ENCODE measurements at regions not wholly inside any gene's neighbourhood (a gene's known extent, or its start where the extent isn't known, plus 50 kb on each side); places are given as distances from the start of the nearest gene placed in this dataset.

DNA sequence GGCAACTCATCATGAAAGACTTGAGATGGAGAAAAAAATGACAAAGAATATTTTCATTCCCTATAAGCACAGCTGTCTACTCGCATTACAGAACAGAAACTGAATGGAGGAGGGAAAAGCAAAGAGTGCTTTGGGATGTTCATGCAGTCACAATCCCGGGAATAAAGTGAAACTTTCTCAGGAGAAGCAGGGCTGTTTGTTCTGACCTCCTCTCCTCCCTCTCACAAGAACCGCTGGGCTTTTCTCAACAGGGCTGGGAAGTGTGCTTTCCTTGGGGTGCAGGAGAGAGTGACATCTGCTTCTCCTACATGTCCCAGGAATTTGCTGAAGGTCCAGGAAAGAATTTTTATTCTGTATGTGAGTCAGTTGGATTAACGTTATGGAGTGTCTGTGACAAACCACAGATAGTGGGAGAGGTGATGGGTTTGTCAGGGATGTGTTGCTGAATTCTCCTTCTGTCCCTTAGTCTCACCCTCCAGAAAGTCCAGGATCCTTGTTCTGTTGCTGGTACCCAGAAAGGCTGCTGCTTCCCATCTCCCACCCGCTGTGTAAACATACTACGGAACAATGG lies 125.6 kb downstream of the HRH4 start:
- TF ChIP-seq, protein P1, sequence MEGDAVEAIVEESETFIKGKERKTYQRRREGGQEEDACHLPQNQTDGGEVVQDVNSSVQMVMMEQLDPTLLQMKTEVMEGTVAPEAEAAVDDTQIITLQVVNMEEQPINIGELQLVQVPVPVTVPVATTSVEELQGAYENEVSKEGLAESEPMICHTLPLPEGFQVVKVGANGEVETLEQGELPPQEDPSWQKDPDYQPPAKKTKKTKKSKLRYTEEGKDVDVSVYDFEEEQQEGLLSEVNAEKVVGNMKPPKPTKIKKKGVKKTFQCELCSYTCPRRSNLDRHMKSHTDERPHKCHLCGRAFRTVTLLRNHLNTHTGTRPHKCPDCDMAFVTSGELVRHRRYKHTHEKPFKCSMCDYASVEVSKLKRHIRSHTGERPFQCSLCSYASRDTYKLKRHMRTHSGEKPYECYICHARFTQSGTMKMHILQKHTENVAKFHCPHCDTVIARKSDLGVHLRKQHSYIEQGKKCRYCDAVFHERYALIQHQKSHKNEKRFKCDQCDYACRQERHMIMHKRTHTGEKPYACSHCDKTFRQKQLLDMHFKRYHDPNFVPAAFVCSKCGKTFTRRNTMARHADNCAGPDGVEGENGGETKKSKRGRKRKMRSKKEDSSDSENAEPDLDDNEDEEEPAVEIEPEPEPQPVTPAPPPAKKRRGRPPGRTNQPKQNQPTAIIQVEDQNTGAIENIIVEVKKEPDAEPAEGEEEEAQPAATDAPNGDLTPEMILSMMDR (conservative IDR thresholded peaks at IDR 0.05; ENCODE audit: low read depth, low read length) = no peak
- DNase-seq (ENCODE audit: low read depth) = no peak
- H3K4me3 ChIP-seq (ENCODE audit: low read depth, low read length) = no peak overlapping the region

DNA sequence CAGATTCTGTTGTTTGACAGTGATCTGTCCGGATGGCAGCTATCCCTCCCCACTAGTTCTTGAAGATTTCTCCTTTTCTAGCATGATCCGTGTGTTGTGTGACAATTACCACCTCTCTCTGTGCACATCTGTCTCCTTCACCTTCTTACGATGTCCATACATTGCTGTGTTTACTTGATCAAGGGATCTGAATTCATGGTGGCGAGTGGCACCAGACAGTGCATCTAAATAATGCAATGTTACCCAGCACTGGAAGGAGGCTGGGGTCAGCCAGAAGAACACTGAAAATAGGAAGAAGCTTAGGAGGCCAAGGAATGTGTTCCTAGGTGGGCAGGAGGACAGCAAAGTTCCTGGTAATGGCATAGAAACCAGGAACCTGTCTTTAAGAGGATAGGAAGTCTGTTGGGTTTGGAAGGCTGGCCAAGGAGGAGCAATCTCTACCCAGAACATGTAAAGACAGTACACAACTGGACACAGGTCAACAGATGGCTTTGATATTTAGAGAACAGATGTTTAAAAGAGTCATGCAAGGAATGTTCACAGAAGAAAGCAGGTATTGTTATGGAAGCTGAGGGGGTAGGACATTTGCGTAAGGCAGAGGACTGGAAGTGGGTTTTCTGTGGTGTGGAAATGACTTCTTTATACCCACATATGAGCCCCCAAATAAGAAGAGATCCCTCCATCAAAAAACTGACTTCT lies 126.4 kb downstream of the HRH4 start:
- DNase-seq (ENCODE audit: low read depth) = no peak
- TF ChIP-seq, protein P1 (conservative IDR thresholded peaks at IDR 0.05; ENCODE audit: low read depth, low read length) = no peak
- no peak overlapping the region for H3K4me3 ChIP-seq (ENCODE audit: low read depth, low read length)

DNA sequence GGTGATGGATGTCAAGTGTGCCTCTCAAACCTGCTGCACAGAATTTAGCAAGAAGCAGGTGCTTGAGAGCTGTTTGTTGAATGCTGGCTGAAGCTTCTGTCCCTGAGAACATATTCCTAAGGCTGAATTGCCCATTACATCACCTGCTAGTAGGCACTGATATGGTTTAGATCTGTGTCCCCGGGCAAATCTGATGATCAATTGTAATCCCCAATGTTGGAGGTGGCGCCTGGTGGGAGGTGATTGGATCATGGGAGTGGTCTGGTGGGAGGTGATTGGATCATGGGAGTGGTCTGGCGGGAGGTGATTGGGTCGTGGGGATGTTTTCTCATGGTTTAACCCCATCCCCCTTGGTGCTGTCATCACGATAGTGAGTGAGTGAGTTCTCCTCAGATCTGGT lies 128.0 kb downstream of the HRH4 start:
- no peak for DNase-seq (ENCODE audit: low read depth)
- no peak overlapping the region for H3K4me3 ChIP-seq (ENCODE audit: low read depth, low read length)
- TF ChIP-seq, protein P1 (conservative IDR thresholded peaks at IDR 0.05; ENCODE audit: low read depth, low read length) = no peak

DNA sequence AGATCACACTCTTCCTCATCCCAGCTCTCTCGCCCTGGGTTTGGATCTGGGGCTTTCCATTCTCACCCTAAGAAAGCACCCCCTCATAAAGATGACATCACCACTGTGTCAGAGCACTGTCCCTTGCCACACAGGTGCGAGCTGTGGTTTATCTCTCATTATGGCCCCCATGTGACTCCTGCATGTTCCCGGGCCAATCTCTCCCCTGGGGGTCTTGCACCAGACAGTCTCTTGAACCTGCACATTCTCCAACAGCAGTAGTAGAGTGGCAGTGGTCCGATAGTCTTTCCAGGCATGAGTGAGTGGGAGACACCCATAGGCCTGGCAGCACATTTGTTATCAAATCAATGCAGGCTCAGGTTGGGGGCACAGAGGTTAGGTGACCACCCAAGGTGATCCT lies 130.5 kb downstream of the HRH4 start:
- TF ChIP-seq, protein P1 (conservative IDR thresholded peaks at IDR 0.05; ENCODE audit: low read depth, low read length) = no peak
- no peak for DNase-seq (ENCODE audit: low read depth)
- no peak overlapping the region for H3K4me3 ChIP-seq (ENCODE audit: low read depth, low read length)

DNA sequence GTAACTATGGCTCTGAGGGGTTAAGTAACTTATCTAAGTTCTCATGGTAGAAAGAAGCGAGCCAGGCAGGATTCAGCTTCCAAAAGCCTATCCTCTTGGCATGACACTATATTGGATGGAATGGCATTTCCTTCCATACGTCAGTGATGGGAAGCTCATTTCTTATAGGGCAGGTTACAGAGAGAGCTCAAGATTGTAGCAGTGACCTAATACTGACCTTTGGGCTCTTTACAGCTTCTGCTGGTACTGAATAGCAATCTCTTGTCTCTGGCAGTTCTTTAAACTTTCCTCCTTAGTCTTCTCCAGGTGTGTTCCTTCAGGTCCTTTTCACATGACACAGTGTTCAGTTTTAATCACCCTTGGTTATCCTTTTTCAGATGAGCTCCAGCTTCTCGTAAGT lies 133.0 kb downstream of the HRH4 start:
- DNase-seq (ENCODE audit: low read depth) = no peak
- H3K4me3 ChIP-seq (ENCODE audit: low read depth, low read length) = no peak overlapping the region
- TF ChIP-seq, protein P1 (conservative IDR thresholded peaks at IDR 0.05; ENCODE audit: low read depth, low read length) = no peak

DNA sequence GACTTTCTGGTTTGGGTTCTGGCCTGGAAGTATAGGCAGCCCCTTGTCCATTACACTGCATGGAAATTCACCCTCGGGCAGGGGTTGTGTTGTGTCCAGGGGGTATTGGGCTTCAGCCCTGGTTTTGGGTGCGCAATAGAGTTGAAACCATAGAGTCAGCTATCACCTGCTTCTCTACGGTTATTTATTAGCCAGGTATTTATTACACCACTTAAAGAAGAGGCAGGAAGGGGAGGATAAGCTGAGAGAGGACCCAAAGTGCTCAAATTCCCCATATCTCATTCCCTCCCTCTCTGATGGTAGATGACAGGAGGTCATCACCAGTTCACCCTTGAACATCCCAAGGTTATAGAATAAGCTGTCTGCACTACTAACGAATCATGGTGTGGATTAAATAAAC lies 133.4 kb downstream of the HRH4 start:
- H3K4me3 ChIP-seq (ENCODE audit: low read depth, low read length) = no peak overlapping the region
- TF ChIP-seq, protein P1 (conservative IDR thresholded peaks at IDR 0.05; ENCODE audit: low read depth, low read length) = no peak
- DNase-seq (ENCODE audit: low read depth) = no peak

DNA sequence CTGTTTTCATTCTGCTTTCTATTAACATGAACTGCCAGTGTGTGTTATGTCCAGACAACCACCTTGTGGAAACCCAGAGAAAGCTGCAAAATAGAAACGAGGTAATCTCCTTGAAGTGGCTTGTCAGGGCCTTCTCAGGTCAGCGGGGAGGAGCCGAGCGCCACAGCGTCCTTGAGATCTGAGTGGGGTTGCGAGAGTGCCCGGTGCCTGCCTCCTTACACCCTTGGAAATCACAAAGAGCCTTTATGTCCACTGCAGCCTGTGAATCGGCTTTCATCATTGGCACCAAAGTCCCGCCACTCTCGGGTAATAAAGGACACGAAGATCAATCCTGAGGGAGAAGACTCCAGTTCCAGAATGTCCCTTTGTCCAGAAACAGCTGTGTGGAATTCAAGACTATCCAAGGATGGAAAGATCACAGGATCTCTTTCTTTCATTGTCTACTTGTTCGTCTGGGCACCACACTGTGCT lies 135.2 kb downstream of the HRH4 start:
- no peak for DNase-seq (ENCODE audit: low read depth)
- H3K4me3 ChIP-seq (ENCODE audit: low read depth, low read length) = no peak overlapping the region
- TF ChIP-seq, protein P1 (conservative IDR thresholded peaks at IDR 0.05; ENCODE audit: low read depth, low read length) = no peak
